ENCODE measurements at regions not wholly inside any gene's neighbourhood (a gene's known extent, or its start where the extent isn't known, plus 50 kb on each side); places are given as distances from the start of the nearest gene placed in this dataset.

DNA sequence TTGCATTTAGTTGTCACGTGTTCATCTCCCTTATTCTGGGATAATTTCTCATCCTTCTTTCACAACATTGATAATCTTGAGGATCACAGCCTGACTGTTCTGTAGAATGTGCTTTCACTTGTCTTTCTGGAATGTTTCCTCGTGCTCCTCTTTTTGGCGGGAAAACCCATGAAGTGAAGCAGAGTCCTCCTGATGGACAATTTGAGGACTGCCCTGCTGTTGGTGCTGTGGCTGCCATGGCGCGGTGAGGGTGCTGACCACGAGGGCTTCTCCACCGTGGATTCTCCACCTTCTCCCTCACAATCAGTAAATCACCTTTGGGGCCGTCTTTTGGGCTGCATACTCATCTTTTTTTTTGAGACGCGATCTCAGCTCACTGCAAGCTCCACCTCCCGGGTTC lies 946.9 kb downstream of the BRD1 start:
- DNase-seq (ENCODE audit: low spot score): no peak

- no peak for DNase-seq (ENCODE audit: low spot score)
Measured at GRCh38 chr22:48876951-48877350, 950.7 kb downstream of the BRD1 start.

DNA sequence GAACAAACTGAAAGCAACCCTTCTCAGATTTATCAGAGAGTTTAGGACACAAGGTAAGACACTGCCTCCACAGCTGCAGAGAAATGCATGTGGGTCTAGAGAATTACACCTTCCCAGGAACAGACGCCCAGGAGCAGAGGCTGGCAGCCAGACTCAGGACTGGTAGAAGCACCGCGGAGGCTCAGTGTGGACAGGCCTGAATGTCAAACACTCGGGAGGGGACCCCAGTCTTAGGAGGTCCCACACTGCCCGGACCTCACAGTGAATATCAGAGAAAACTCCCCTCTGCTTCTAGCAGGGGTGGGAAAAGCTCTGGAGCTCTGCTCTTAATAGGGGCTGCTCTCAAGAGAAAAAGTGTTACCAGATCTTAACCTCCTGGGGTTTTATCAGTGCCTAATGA lies 952.7 kb downstream of the BRD1 start:
- DNase-seq (ENCODE audit: low spot score): no peak

DNA sequence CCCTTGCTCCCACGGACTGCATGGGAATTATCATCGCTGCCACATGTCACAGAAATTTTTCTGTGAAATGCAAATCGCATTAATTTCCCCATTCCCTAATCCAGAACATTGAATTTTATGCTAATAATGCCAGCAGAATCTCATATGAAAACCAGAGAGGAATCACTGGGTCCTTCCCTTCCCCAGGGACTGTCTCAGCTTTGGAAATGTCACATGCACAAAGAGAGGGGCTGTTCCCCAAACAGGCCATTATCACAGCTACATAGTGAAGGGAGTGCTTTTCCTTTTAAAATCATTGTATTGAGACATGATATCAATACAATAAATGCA lies 954.5 kb downstream of the BRD1 start:
- DNase-seq (ENCODE audit: low spot score): no peak

- no peak for DNase-seq (ENCODE audit: low spot score)
Measured at GRCh38 chr22:48872271-48873190, 955.1 kb downstream of the BRD1 start.

DNA sequence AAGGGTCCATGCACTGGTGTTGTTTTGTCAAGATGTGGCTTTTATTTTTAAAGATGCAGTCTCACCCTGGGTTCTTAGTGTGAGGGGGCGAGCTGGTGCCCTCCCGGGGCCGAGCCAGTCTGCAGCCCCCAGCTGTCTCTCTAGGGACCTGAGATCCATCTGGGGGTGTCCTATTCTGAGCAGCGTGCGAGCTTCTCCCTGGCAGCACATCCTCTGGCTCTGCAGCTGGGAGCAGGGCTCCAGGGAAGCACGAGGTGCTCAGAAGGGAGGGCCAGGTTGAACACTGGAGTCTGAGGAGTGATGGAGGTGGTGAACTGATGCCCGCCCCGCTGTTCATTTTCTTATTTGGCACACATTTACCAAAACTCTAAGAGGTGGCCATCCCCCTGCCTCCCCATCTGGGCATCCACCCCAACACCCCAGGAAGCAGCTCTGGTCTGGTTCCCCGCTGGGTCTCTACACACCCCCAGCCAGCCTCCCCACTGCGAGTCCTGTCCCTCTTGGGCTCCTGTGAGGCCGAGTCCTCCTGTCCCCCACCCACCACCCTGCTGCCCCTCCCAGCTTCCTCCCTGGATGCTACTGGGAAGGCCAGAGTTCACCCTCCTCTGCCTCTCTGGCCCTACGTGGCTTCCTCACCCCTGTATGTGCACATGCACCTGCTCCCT lies 956.4 kb downstream of the BRD1 start:
- no peak for DNase-seq (ENCODE audit: low spot score)

- no peak for DNase-seq (ENCODE audit: low spot score)
Measured at GRCh38 chr22:48870436-48870835, 957.2 kb downstream of the BRD1 start.

DNA sequence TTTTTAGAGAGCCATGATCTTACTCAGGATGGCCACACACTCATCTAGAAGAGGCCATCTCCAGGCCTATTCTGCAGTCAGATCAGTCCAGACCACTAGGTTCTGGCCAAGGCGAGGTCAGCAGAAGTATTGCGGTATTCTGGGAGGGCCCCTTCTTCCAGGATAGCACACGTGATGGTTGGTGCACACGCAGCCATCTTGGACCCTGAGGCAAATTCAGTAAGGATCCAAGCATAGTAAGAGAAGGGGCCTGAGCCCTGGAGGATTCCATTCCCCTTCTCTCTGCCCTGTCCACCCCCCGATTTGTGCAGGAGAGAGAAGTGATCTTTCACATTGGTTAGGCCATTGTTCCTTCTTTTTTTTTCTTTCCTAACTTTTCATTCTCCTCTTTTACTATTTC lies 957.9 kb downstream of the BRD1 start:
- no peak for DNase-seq (ENCODE audit: low spot score)

GRCh38 chr22:48869161-48869560 lies 958.5 kb downstream of the BRD1 start:
- no peak for DNase-seq (ENCODE audit: low spot score)

DNA sequence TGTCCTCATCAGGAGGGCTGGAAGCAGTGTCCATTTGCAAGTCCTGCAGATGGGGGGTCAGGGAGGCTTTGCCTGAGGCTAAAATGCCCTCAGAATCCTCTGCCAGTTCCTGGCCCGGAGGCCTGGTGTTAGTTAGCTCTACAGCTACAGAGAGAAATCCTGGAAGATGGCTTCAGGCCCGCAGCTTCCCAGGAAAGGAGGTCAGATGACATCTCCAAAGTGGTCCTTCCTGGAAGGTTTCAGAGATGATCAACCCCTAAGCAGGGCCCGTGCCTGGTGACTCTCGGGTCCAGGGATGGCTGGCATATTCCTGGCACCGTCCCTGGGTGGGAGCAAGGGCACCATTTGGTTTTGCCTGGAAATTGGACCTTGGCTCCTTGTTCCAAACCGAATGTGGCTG lies 959.1 kb downstream of the BRD1 start:
- no peak for DNase-seq (ENCODE audit: low spot score)

- DNase-seq (ENCODE audit: low spot score): no peak
Measured at GRCh38 chr22:48867891-48868290, 959.8 kb downstream of the BRD1 start.

- DNase-seq (ENCODE audit: low spot score): no peak
Measured at GRCh38 chr22:48866906-48867681, 960.6 kb downstream of the BRD1 start.

DNA sequence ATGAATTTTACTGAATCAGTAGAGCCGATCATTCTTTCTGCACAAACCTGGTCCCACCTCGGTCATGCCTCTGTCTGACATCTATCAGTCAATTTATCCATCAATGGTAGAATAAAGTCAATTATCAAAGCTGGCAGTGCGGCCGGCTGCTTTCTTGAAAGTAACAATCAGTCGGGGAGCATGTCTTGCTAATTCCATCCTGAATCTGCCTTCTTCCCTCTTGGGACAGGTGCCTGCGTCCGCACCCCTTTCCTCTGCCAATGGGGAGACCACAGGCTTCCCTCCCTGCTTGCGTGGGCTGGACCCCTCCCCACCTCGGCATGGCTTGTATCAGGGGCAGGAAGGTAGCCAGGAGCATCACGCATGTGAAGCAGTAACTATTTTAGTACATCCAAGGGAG lies 962.9 kb downstream of the BRD1 start:
- DNase-seq (ENCODE audit: low spot score): no peak

DNA sequence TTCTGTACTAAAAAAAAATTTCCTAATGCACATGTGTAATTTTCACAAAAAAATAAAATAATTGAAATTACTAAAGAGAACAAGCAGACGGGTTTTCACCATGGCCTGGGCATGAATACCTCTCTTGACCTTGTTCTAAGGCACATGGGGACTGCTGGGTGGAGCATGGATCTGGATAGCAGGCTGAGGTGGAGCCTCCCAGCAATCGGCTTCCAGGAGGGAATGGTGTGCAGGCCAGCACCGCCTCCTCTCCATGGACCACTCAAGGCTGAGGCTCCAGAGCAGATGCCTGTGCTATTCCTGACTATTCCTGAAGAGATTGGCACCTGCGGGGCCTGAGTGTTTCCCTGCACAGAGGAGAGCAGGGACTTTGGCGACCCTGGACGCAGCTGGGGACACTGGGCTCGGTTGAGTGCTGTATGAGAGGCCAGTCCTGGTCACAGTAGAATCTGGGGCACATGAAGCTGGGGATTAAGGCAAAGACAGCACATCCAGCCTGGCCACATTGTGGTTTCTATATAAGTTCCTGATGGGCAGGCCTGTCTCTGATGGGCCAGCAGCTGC lies 963.6 kb downstream of the BRD1 start:
- DNase-seq (ENCODE audit: low spot score): no peak

DNA sequence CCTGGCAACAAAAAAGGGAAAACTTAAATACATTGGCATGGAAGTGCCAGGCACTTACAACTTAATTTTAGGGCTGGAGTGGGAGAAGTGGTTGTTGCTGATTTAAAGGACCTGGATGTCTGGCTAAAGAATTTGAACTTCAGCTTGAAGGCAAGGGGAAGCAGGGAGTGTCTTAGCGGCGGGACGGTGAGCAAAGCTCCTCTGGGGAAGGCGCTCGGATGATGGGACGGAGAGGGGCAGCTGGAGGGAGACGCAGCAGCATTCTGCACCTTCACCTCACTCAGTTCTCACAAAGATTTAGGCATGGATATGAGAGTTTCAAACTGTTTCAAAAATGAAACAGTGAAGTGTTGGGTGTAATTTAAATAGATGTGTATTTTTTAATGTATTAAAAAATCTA lies 967.1 kb downstream of the BRD1 start:
- no peak for DNase-seq (ENCODE audit: low spot score)

- DNase-seq (ENCODE audit: low spot score): no peak
Measured at GRCh38 chr22:48858856-48859255, 968.8 kb downstream of the BRD1 start.

- DNase-seq (ENCODE audit: low spot score): no peak
Measured at GRCh38 chr22:48858121-48858520, 969.6 kb downstream of the BRD1 start.

DNA sequence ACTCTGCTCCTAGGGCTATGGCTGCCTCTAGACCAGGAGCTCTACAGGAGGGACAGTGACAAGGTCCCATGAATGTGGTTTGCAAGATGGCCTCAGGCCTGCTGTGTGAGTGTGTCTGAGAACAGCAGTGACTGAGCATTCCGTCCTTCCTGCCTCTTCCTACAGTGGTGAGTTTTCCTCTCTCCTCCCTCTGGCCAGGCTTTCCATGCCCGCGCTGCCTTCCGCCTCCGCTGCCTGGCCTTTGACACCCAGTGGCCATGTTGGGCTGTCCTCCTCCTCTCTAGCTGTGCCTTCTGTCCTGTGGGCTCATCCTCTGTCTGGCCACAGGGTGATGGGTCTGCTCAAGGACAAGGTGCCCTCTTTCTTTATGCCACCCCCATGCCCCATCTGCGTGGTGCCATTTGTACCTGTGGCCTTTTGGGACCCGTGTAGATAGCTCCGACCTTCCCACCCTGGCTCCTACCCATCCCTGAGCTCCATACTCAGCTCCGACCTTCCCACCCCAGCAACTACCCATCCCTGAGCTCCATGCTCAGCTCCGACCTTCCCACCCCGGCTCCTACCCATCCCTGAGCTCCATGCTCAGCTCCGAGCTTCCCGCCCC lies 970.4 kb downstream of the BRD1 start:
- no peak for DNase-seq (ENCODE audit: low spot score)

DNA sequence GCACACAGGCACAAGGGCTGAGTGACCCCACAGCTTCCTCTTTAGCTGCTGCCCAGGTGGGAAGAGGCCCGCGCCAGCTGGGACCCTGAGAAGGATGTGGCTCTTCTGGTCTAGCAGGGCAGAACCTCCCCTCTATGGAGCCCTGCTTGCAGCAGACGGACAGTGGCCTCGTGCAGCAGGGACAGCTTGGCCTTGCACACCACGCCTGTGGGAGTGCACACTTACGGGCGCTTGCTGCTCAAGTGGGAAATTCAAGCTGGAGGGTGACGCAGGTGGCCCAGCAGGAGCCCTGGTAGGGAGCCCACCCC lies 971.4 kb downstream of the BRD1 start:
- DNase-seq (ENCODE audit: low spot score): no peak

GRCh38 chr22:48855593-48856307 lies 971.9 kb downstream of the BRD1 start:
- DNase-seq (ENCODE audit: low spot score): no peak

- no peak for DNase-seq (ENCODE audit: low spot score)
Measured at GRCh38 chr22:48855013-48855412, 972.7 kb downstream of the BRD1 start.

Data from AG08395 (cell line).